HCT116 (cell line): ENCODE measurements at regions not wholly inside any gene's neighbourhood (a gene's known extent, or its start where the extent isn't known, plus 50 kb on each side); places are given as distances from the start of the nearest gene placed in this dataset.

Experiments
- CBX3 ChIP-seq: IDR thresholded peaks from 2 replicates; pipeline ENCODE4 v1.6.1; 2012; ENCODE audit warnings: low read depth
- CTCF ChIP-seq, 3 experiments: fragments of 200-600 bp in 1 of 3; sonication (generic) in 1 of 3; IDR thresholded peaks in 2 of 3; conservative IDR thresholded peaks in 1 of 3; 2 replicates each; pipeline ENCODE4 v1.5.1; 2012 to 2017; ENCODE audit warnings: low read depth in 2 of 3, low read length in 2 of 3, antibody characterized with exemption in 1 of 3, borderline replicate concordance in 1 of 3, control low read depth in 1 of 3, mild to moderate bottlenecking in 1 of 3, mixed read lengths in 1 of 3, mixed run types in 1 of 3, moderate library complexity in 1 of 3; ENCODE audit not compliant: insufficient read depth in 1 of 3
- EZH2phosphoT487 ChIP-seq: fragments of 200-600 bp; IDR thresholded peaks from 2 replicates; pipeline ENCODE4 v1.6.1; 2018; ENCODE audit warnings: antibody characterized with exemption, borderline replicate concordance
- JUND ChIP-seq: IDR thresholded peaks from 2 replicates; pipeline ENCODE4 v1.6.1; 2012
- POLR2AphosphoS5 ChIP-seq: IDR thresholded peaks from 2 replicates; pipeline ENCODE4 v1.6.1; 2011; ENCODE audit warnings: mild to moderate bottlenecking, low read depth, low read length, moderate library complexity
- RAD21 ChIP-seq: IDR thresholded peaks from 2 replicates; pipeline ENCODE4 v1.6.1; 2012; ENCODE audit warnings: low read depth, mild to moderate bottlenecking
- TCF7L2 ChIP-seq: IDR thresholded peaks from 2 replicates; pipeline ENCODE4 v1.7.0; 2011; ENCODE audit warnings: borderline replicate concordance, inconsistent platforms; ENCODE audit not compliant: insufficient read depth, insufficient read length; ENCODE audit errors: extremely low read depth
- ZBTB33 ChIP-seq: IDR thresholded peaks from 2 replicates; pipeline ENCODE4 v1.6.1; 2011; ENCODE audit warnings: mild to moderate bottlenecking, low read length, moderate library complexity; ENCODE audit not compliant: insufficient replicate concordance; ENCODE audit errors: extremely low read depth

GRCh38 chr18:53752781-53753367 is 471.6 kb downstream of the MBD2 start:
- TF ChIP-seq CTCF (IDR thresholded peaks at IDR 0.05 in 2 of 3, conservative IDR thresholded peaks at IDR 0.05 in 1 of 3; ENCODE audit: borderline replicate concordance in 1 of 3, insufficient read depth in 1 of 3, low read depth in 2 of 3, low read length in 2 of 3) (no peak), JUND (no peak), RAD21 (no peak), POLR2AphosphoS5 (no peak), CBX3 (no peak), EZH2phosphoT487 (no peak), ZBTB33 (no peak), TCF7L2 (no peak)
